Cardiac septum (tissue), 1 donor: ENCODE measurements at regions not wholly inside any gene's neighbourhood (a gene's known extent, or its start where the extent isn't known, plus 50 kb on each side); places are given as distances from the start of the nearest gene placed in this dataset.
A peak's percentile ranks its signal among the peaks of the same experiment; 100 is the strongest.

Experiments used
- DNase-seq: peaks from one replicate; pipeline ENCODE4 v3.0.0-alpha.2; 2020; ENCODE audit warnings: low spot score
- intact Hi-C: fragments of 100-400 bp; cut with DNase I; formaldehyde crosslinking; loops from one replicate; pipeline ENCODE4 v1.14.0; 2022
- donor health status: DM: no; HTN: no; CAD: no.

GRCh38 chr4:140284456-140284855, 89.0 kb upstream of the SCOC start:
- intact Hi-C loops = no loop called here
- DNase-seq = no peak

GRCh38 chr4:140281828-140282552, 91.5 kb upstream of the SCOC start:
- no peak for DNase-seq
- intact Hi-C loops = no loop called here

- no peak for DNase-seq
- intact Hi-C loops = no loop called here
These were observed 95.9 kb upstream of the SCOC start for GRCh38 chr4:140277576-140277975.

- DNase-seq = no peak
- intact Hi-C loops = no loop called here
These were observed 101.9 kb upstream of the SCOC start for GRCh38 chr4:140271553-140271952.

- no peak for DNase-seq
- intact Hi-C loops = no loop called here
These were observed 104.1 kb upstream of the SCOC start for GRCh38 chr4:140269369-140269768.

- intact Hi-C loops = no loop called here
These were observed 105.1 kb upstream of the SCOC start for GRCh38 chr4:140268186-140268841.

GRCh38 chr4:140267576-140267975, 105.9 kb upstream of the SCOC start:
- DNase-seq = no peak
- intact Hi-C loops = no loop called here

More at GRCh38 chr4:140268186-140268841, 105.1 kb upstream of the SCOC start:
- DNase-seq = no peak

GRCh38 chr4:140266958-140267568, 106.4 kb upstream of the SCOC start:
- DNase-seq = no peak
- intact Hi-C loops = no loop called here

GRCh38 chr4:140260227-140260626, 106.2 kb upstream of the MAML3 start:
- intact Hi-C loops = no loop called here
- DNase-seq = no peak

GRCh38 chr4:140258476-140258875, 104.5 kb upstream of the MAML3 start:
- intact Hi-C loops = loop anchor here (5.0 kb wide), 1 partner anchor 69 kb away; no protein-coding TSS in a partner anchor
- DNase-seq = no peak

- no peak for DNase-seq
- intact Hi-C loops = loop anchor here (5.0 kb wide), 1 partner anchor 70 kb away; no protein-coding TSS in a partner anchor
These were observed 103.7 kb upstream of the MAML3 start for GRCh38 chr4:140257461-140258305.

- intact Hi-C loops = loop anchor here (5.0 kb wide), 1 partner anchor 70 kb away; no protein-coding TSS in a partner anchor
- DNase-seq = no peak
These were observed 103.0 kb upstream of the MAML3 start for GRCh38 chr4:140256941-140257340.

- intact Hi-C loops = loop anchor here (5.0 kb wide), 1 partner anchor 71 kb away; no protein-coding TSS in a partner anchor
- no peak for DNase-seq
These were observed 102.4 kb upstream of the MAML3 start for GRCh38 chr4:140256335-140256734.

GRCh38 chr4:140255927-140256326, 101.9 kb upstream of the MAML3 start:
- no peak for DNase-seq
- intact Hi-C loops = loop anchor here (2.0 to 5.0 kb wide), 2 partner anchors 71 to 203 kb away; no protein-coding TSS in a partner anchor

- DNase-seq = no peak
- intact Hi-C loops = loop anchor here (2.0 to 5.0 kb wide), 2 partner anchors 72 to 203 kb away; no protein-coding TSS in a partner anchor
These were observed 101.5 kb upstream of the MAML3 start for GRCh38 chr4:140255467-140255866.

GRCh38 chr4:140254651-140255299, 100.8 kb upstream of the MAML3 start:
- no peak for DNase-seq
- intact Hi-C loops = loop anchor here (2.0 to 5.0 kb wide), 4 partner anchors 73 to 597 kb away; no protein-coding TSS in a partner anchor

- no peak for DNase-seq
- intact Hi-C loops = loop anchor here (2.0 to 5.0 kb wide), 6 partner anchors 15 to 596 kb away; no protein-coding TSS in a partner anchor
These were observed 99.6 kb upstream of the MAML3 start for GRCh38 chr4:140253556-140254027.

- intact Hi-C loops = loop anchor here (1.0 to 5.0 kb wide), 6 partner anchors 14 to 596 kb away; partner anchors contain the start of gene MAML3
- peak; percentile 92 for DNase-seq
These were observed 99.0 kb upstream of the MAML3 start for GRCh38 chr4:140252742-140253555.
